ENCODE measurements at regions not wholly inside any gene's neighbourhood (a gene's known extent, or its start where the extent isn't known, plus 50 kb on each side); places are given as distances from the start of the nearest gene placed in this dataset.

DNA sequence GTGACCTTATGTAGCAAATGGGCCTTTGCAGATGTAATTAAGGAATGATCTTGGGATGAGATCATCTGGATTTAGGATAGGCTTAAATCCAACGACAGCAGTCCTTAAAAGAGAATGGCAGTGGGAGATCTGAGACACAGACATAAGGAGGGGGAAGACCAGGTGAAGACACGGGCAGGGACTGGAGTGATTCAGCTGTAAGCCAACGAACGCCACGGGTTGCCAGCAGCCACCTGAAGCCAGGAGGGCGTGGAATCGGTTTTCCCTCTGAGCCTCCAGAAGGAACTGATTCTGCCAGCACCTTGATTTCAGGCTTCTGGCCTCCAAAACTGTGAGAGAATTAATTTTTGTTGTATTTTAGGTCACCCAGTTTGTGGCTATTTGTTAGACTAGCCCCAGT is 218.6 kb upstream of the ANKRD55 start:
- DNase-seq, result no peak

- no peak for DNase-seq
Measured at GRCh38 chr5:56450766-56451165, 217.6 kb upstream of the ANKRD55 start.

GRCh38 chr5:56449071-56449640 is 216.0 kb upstream of the ANKRD55 start:
- no peak for DNase-seq

- no peak for DNase-seq
Measured at GRCh38 chr5:56447656-56448055, 214.5 kb upstream of the ANKRD55 start.

DNA sequence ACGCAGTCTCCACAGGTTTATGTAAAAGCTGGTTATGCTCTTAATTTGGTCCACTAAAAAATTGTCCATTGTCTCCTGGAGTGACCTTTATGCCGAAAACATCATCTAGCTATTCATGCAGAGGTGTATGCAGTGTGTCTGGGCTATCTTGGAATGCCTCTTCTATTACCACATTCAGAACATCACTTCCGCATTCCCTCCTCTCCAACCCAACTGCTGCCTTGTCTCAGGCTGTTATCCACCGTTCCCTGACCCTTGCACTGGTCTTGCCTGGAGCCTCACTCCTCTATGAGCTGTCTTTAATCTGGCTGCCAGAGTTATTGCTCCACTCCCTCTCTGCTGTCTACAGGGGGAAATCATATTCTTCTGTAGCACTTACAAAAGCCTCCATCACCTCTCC is 214.1 kb upstream of the ANKRD55 start:
- DNase-seq, result no peak

DNA sequence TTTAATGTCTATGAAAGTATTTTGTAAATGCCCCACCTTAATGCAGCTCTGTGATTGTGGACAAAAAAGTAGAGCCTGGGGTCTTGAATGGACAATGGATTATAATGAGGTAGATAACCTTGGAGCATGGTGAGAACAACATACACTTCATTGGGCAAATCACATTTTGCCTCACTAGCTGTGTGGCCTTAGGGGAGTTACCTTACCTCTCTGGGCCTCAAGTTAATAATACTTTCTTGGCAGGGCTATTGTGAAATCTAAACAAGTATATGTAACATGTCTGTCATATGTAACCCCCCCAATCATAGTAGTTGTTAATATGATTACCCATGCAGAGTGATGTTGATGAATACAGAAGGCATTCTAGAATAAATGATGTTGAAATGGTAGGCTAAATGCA is 213.6 kb upstream of the ANKRD55 start:
- DNase-seq, result no peak

DNA sequence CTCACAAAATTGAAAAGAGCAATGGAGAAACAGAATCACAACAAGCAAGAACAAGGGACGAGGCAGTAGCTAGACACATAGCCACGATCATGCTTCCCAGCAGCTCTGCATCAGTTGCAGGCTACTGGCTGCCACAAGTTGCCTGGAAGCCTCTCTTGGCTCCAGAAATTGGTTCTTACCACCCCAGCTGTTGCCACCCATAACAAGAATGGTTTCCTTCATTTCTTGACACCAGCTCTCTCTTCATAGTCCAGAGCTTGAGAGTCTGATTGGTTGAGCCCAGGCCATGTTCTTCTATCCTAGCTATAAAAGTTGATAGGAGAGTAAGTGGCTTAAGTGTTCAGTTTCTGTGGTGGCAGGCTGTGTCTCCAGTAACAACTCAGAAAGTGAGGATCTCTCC is 210.7 kb upstream of the ANKRD55 start:
- no peak for DNase-seq

- no peak for DNase-seq
Measured at GRCh38 chr5:56440871-56441740, 208.0 kb upstream of the ANKRD55 start.

- no peak for DNase-seq
Measured at GRCh38 chr5:56434986-56435385, 201.9 kb upstream of the ANKRD55 start.

DNA sequence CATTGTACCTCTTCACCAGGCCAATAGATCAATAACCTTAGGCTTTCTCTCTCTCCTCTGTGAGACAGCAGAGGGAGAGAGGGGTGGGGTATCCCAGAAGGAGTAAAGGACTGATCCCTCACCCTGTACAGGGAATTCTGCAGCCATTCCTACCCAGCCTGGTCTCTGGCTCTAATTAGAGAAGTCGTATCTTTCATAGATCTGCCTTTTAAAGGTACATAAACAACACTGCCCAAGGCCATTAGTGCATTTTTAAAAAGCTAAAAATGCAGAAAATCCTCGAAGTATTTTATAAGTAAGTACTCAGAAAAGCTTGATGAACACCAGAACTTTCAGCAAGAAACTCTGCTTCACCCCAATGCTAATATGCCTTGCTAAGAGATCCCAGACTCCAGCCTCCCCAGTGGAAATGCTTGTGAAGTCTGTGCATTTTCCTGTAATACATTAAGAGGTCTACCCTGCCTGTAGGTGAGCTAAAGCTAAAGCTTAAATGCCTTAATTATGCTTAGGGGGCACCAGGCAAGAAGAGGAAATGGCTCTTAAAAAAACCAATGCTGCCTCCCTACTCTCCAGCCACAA is 200.0 kb upstream of the ANKRD55 start:
- DNase-seq, result no peak

GRCh38 chr5:56432321-56432720 is 199.2 kb upstream of the ANKRD55 start:
- DNase-seq, result no peak

GRCh38 chr5:56430422-56430821 is 197.3 kb upstream of the ANKRD55 start:
- DNase-seq, result no peak

DNA sequence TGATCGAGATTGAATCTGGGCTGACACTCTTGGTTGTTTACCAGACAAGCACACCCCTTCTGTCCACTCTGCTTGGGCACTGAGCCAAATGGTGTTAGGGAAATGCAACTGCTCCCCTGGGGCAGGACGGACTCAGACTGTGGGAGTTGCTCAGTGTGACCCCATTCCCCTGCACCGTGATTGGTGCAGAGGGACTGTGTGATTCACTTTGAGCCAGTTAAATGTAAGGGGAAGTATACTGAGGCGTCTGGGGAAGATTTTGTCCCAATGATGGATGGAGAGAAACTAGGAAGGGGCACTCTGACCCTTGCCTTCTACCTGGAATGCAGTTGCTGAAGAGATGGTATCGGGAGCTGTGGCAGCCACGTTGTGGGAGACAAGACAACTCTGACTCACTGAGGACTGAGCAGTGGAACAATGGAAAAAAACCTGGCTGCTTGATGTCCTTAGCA is 196.0 kb upstream of the ANKRD55 start:
- DNase-seq, result no peak

DNA sequence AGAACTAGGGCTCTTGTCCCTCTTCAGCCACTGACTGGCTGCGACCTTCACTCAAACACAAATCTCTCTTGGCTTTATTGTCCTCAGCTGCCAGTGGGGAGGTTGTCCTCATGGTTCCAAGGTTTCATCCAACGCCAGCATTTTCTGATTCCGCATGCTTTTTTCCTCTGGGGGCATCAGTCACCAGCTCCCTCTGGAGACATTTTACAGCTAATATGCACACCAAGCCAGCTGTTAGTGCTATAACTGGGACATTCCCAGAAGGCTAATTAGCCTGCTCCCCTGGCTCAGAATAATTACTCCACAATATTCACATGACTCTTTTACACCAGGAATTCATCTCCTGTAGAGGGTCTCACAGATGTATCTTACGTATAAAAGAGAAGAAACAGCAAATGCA is 193.6 kb upstream of the ANKRD55 start:
- DNase-seq, result no peak

DNA sequence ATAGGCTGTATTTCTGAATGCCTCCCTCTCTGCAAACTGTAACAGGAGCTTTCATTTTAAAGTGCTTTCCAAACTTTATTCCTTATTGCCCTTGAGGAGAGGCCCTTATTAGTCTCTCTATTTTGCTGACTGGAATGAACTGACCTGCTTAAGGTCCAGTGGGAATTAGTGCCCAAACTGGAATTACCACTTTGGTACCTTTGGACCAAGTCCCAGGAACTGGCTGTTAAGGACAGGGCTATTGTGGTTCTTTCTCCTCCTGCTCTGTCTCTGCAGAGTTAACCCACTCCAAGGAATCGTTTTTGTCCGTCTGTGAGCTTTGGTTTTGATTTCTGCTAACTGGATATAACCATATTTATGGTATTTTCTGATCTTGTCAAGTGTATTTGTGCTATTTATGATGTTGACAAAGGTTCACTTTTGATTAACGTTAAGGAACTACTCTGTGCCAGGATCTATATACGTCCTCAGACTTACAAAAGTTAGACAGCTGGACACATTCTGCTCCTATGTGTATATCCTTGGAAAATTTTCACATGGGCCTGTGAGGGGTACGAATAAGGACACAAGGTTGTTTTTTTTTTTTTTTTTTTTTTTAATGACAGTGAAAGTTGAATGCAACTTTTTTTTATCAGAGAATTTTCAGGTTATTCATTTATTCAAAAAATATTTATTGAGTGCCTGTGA is 189.1 kb upstream of the ANKRD55 start:
- peak; percentile 57 for DNase-seq

GRCh38 chr5:56421246-56422075 is 188.3 kb upstream of the ANKRD55 start:
- DNase-seq, result no peak

GRCh38 chr5:56420323-56420722 is 187.2 kb upstream of the ANKRD55 start:
- no peak for DNase-seq

GRCh38 chr5:56419667-56420066 is 186.5 kb upstream of the ANKRD55 start:
- no peak for DNase-seq

- no peak for DNase-seq
Measured at GRCh38 chr5:56415356-56415765, 182.2 kb upstream of the ANKRD55 start.

DNA sequence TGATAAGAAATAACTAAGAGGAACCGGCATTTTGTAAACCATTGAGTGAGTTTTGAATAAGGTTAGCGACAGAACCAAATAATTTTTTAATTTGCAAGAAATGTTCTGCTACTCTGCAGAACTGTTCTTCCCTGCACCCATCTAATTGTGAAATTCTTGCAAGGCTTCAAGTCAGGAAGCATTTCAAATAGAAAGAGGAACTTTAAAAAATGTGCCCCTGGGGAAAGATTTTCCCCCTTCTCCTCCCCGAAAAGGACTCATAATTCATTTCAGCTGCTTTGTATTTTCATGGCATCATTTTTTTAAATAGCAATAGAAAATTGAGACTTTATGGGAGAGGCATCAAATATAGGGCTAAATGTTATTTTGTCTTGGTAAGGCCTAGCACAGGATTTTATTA is 180.9 kb upstream of the ANKRD55 start:
- DNase-seq, result no peak

- DNase-seq, result no peak
Measured at GRCh38 chr5:56413546-56413945, 180.4 kb upstream of the ANKRD55 start.

- no peak for DNase-seq
Measured at GRCh38 chr5:56412601-56413379, 179.7 kb upstream of the ANKRD55 start.

All from DMS79 (cell line).